ENCODE measurements at regions not wholly inside any gene's neighbourhood (a gene's known extent, or its start where the extent isn't known, plus 50 kb on each side); places are given as distances from the start of the nearest gene placed in this dataset.

DNA sequence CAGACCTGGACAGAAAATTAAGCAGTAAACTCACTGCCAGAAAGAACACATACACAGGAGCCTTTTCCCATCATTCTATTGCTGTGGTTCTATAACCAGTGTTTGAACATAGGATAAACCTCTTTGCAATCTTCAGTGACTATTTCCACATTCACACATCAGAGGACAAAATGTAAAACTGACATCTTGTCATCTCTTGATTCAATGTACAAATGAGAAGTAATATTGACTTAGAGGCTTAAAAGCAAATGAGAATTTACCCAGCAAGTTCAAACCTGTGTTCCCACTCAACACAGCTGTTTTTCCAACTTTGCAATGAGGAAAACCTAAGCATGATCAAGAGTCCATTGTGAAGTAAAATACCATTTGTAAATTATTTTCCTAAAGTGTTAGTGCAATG is 307.1 kb upstream of the CPXCR1 start:
- FAIRE-seq = no peak

More for the DNA sequence above, 307.1 kb upstream of the CPXCR1 start:
- Histone ChIP-seq H3K4me1 (ENCODE audit: control insufficient read depth in 3 of 3, insufficient read depth in 2 of 3, low read depth in 1 of 3, low read length in 2 of 3) (no peaks in the 10 kb centered on the region), H3K4me3 (ENCODE audit: low read depth in 1 of 3, low read length in 3 of 3) (no peak overlapping the region), H3K36me3 (ENCODE audit: control insufficient read depth in 3 of 3, insufficient read depth in 2 of 3, low read depth in 1 of 3, low read length in 3 of 3) (no peaks in the 10 kb centered on the region), H3K27ac (ENCODE audit: low read depth in 1 of 3, low read length in 2 of 3) (no peak overlapping the region), H3K9me3 (ENCODE audit: control insufficient read depth in 2 of 2, insufficient read depth in 1 of 2, low read depth in 1 of 2, low read length in 1 of 2) (no peaks in the 10 kb centered on the region), H3K27me3 (ENCODE audit: control insufficient read depth in 3 of 3, insufficient read depth in 3 of 3, low read length in 3 of 3) (no peaks in the 10 kb centered on the region)
- DNase-seq = no peak
